Endodermal cell (in vitro differentiated cells): ENCODE measurements at regions not wholly inside any gene's neighbourhood (a gene's known extent, or its start where the extent isn't known, plus 50 kb on each side); places are given as distances from the start of the nearest gene placed in this dataset.

Experiments used
- DNase-seq: peaks from one replicate; pipeline ENCODE4 v3.0.0-alpha.2; 2017
- H3K27ac ChIP-seq: 2 replicates; pipeline ENCODE4 v1.5.1; 2013; ENCODE audit warnings: mild to moderate bottlenecking, low read depth, low read length, moderate library complexity
- H3K27me3 ChIP-seq: 2 replicates; pipeline ENCODE4 v1.6.1; 2013; ENCODE audit warnings: mild to moderate bottlenecking, low read length, moderate library complexity; ENCODE audit not compliant: insufficient read depth, control insufficient read depth, poor library complexity, severe bottlenecking
- H3K36me3 ChIP-seq: 2 replicates; pipeline ENCODE4 v1.7.0; 2013; ENCODE audit warnings: mild to moderate bottlenecking, low read length, moderate library complexity; ENCODE audit not compliant: control insufficient read depth, insufficient read depth
- H3K4me1 ChIP-seq: one replicate; pipeline ENCODE4 v1.7.0; 2013; ENCODE audit warnings: low read length; ENCODE audit not compliant: control insufficient read depth, insufficient read depth
- H3K4me3 ChIP-seq: 2 replicates; pipeline ENCODE4 v1.5.1; 2013; ENCODE audit warnings: mild to moderate bottlenecking, low read length, moderate library complexity
- H3K9ac ChIP-seq: 2 replicates; pipeline ENCODE4 v1.6.1; 2013; ENCODE audit warnings: mild to moderate bottlenecking, low read length, moderate library complexity; ENCODE audit not compliant: poor library complexity, severe bottlenecking; ENCODE audit errors: extremely low read depth
- H3K9me3 ChIP-seq: 2 replicates; pipeline ENCODE4 v1.6.1; 2013; ENCODE audit warnings: mild to moderate bottlenecking, low read length, moderate library complexity; ENCODE audit not compliant: control insufficient read depth
- H3K27ac Mint-ChIP-seq: 2 replicates; pipeline ENCODE4 v1.8.0; 2020; ENCODE audit warnings: mixed read lengths
- H3K27me3 Mint-ChIP-seq: 2 replicates; pipeline ENCODE4 v1.8.0; 2021; ENCODE audit warnings: mild to moderate bottlenecking, mixed read lengths; ENCODE audit not compliant: insufficient read depth
- H3K36me3 Mint-ChIP-seq: 2 replicates; pipeline ENCODE4 v1.8.0; 2020; ENCODE audit warnings: low read depth, mixed read lengths
- H3K4me1 Mint-ChIP-seq: 2 replicates; pipeline ENCODE4 v1.8.0; 2020; ENCODE audit warnings: mixed read lengths
- H3K4me3 Mint-ChIP-seq: 2 replicates; pipeline ENCODE4 v1.8.0; 2020; ENCODE audit warnings: mild to moderate bottlenecking, moderate library complexity, mixed read lengths
- H3K9me3 Mint-ChIP-seq: 2 replicates; pipeline ENCODE4 v1.8.0; 2020; ENCODE audit warnings: mild to moderate bottlenecking, mixed read lengths
- WGBS, 2 experiments: methylation state at CpG; one replicate each; pipeline versions ENCODE4 v1.1.5 to v1.1.7; 2013; ENCODE audit warnings: missing lambda C conversion rate in 2 of 2, mixed read lengths in 1 of 2; ENCODE audit not compliant: insufficient coverage in 1 of 2, insufficient read length in 1 of 2; 5-methylcytosine and 5-hydroxymethylcytosine counted together
- TF ChIP-seq, protein P1 (sequence below): fragments of 200-600 bp; sonication (generic); conservative IDR thresholded peaks from 2 replicates; pipeline ENCODE4 v1.5.0; 2021; ENCODE audit warnings: antibody characterized with exemption, mild to moderate bottlenecking

DNA sequence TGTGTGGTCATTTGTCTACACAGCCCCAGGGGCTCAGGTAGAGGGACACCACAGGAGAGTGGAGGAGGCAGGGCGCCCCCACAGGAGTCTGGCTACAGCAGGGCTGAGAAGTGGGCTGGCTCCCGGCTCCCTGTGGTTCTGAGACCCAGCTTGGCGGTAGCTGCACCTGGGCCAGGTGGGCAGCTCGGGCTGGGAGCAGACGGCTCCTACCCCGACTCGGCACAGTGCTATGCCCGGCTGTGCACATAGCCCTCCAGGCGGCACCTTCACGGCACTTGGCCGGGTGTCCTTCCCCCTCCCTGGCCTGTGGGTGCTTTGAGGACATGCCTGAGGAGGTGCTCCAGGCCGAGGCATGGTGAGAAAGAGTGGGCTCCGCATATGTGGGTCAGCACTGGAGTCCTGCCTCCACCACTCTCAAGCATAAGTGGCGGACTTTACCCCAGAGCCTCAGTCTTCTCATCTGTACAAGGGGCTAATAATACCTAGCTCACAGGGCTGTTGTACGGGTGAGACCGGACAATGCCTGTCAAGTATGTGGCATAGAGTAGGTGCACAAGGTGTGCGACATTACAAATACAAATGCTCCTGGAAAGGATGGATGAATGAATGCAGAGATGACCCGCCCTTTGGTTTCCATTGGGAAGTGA lies 50.1 kb upstream of the JPH3 start:
- Histone ChIP-seq H3K4me3 (no peak overlapping the region), H3K27ac (no peak overlapping the region), H3K9me3 (no peaks in the 10 kb centered on the region), H3K27me3 (no peaks in the 10 kb centered on the region), H3K4me1 (no peaks in the 10 kb centered on the region), H3K9ac (no peak overlapping the region), H3K36me3 (no peaks in the 10 kb centered on the region)
- Mint-ChIP-seq H3K27me3 (peaks cover 2% of the 10 kb centered on the region), H3K4me1 (no peaks in the 10 kb centered on the region), H3K27ac (no peak overlapping the region), H3K4me3 (no peak overlapping the region), H3K36me3 (no peaks in the 10 kb centered on the region), H3K9me3 (no peaks in the 10 kb centered on the region)
- TF ChIP-seq, protein P1, sequence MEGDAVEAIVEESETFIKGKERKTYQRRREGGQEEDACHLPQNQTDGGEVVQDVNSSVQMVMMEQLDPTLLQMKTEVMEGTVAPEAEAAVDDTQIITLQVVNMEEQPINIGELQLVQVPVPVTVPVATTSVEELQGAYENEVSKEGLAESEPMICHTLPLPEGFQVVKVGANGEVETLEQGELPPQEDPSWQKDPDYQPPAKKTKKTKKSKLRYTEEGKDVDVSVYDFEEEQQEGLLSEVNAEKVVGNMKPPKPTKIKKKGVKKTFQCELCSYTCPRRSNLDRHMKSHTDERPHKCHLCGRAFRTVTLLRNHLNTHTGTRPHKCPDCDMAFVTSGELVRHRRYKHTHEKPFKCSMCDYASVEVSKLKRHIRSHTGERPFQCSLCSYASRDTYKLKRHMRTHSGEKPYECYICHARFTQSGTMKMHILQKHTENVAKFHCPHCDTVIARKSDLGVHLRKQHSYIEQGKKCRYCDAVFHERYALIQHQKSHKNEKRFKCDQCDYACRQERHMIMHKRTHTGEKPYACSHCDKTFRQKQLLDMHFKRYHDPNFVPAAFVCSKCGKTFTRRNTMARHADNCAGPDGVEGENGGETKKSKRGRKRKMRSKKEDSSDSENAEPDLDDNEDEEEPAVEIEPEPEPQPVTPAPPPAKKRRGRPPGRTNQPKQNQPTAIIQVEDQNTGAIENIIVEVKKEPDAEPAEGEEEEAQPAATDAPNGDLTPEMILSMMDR = no peak
- DNase-seq = no peak
- 93% methylated on average over 10 to 18 of the region's 18 CpGs for WGBS, 2 experiments

DNA sequence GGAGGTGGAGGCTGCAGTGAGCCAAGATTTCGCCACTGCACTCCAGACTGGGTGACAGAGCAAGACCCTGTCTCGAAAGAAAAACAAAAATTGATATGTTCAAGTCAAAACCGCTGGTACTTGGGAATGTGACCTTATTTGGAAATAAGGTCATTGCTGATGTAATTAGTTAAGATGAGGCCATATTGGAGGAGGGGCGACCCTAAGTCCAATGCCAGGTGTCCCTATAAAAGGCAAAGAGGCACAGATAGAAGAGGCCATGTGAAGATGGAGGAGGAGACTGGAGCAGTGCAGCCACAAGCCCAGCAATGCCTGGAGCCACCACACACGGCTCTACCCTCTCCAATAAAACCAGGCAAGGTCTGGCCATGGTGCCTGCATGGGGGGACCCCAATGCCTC lies 50.8 kb upstream of the JPH3 start:
- no peak for DNase-seq
- H3K27ac ChIP-seq = no peak overlapping the region
- Mint-ChIP-seq H3K4me3 (no peak overlapping the region), H3K27me3 (peaks cover 2% of the 10 kb centered on the region), H3K4me1 (no peaks in the 10 kb centered on the region), H3K27ac (no peak overlapping the region), H3K9me3 (peaks cover 2% of the 10 kb centered on the region), H3K36me3 (no peaks in the 10 kb centered on the region)
- H3K9me3 ChIP-seq = no peaks in the 10 kb centered on the region
- no peak overlapping the region for H3K4me3 ChIP-seq
- no peaks in the 10 kb centered on the region for H3K4me1 ChIP-seq
- H3K36me3 ChIP-seq = no peaks in the 10 kb centered on the region
- TF ChIP-seq, protein P1 = no peak
- no peak overlapping the region for H3K9ac ChIP-seq
- no peaks in the 10 kb centered on the region for H3K27me3 ChIP-seq
- 86% methylated on average over 5 of the region's 5 CpGs for WGBS, 2 experiments

DNA sequence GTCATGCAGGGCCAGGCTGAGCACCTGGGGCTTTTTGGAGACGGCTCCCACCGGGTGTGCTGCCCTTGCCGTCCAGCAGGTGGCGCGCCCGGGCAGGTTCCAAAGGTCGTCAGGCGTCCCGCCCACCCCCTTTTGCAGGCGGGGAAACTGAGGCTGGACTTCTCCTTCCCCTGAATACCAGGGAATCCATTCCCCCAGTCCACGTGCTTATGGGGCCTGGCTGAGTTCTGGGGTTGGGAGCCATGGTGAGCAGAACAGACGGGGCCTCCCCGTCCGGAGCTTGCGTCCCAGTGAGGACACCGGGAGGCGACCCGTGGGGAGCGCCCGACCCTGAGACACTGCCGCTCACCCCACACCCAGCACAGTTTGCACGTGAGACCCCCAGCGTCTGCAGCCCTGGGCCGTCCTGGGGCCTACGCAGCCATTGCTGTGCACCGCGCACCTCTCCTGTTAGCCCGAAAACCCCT lies 51.8 kb upstream of the JPH3 start:
- Histone ChIP-seq H3K27me3 (no peaks in the 10 kb centered on the region), H3K4me1 (no peaks in the 10 kb centered on the region), H3K27ac (no peak overlapping the region), H3K9me3 (no peaks in the 10 kb centered on the region), H3K9ac (no peak overlapping the region), H3K4me3 (no peak overlapping the region), H3K36me3 (no peaks in the 10 kb centered on the region)
- Mint-ChIP-seq H3K27me3 (peaks cover 2% of the 10 kb centered on the region), H3K4me3 (no peak overlapping the region), H3K4me1 (no peaks in the 10 kb centered on the region), H3K36me3 (no peaks in the 10 kb centered on the region), H3K9me3 (peaks cover 11% of the 10 kb centered on the region), H3K27ac (no peak overlapping the region)
- peak; percentile 90 for DNase-seq
- WGBS, 2 experiments = 61 to 98% methylated on average over 13 to 28 of the region's 28 CpGs
- TF ChIP-seq, protein P1 = peak; percentile 97
